BLaER1 (cell line): ENCODE measurements at regions not wholly inside any gene's neighbourhood (a gene's known extent, or its start where the extent isn't known, plus 50 kb on each side); places are given as distances from the start of the nearest gene placed in this dataset.
A peak's percentile ranks its signal among the peaks of the same experiment; 100 is the strongest.

Experiments used
- H3K27ac ChIP-seq: shearing (Covaris generic); formaldehyde crosslinking; 2 replicates; pipeline ENCODE4 v1.8.1; 2022
- H3K27me3 ChIP-seq: shearing (Covaris generic); formaldehyde crosslinking; 2 replicates; pipeline ENCODE4 v1.8.1; 2022
- H3K36me3 ChIP-seq: shearing (Covaris generic); formaldehyde crosslinking; 2 replicates; pipeline ENCODE4 v1.8.1; 2022
- H3K4me1 ChIP-seq: shearing (Covaris generic); formaldehyde crosslinking; 2 replicates; pipeline ENCODE4 v1.8.1; 2022
- H3K4me2 ChIP-seq: shearing (Covaris generic); formaldehyde crosslinking; 2 replicates; pipeline ENCODE4 v1.8.1; 2022
- H3K4me3 ChIP-seq: shearing (Covaris generic); formaldehyde crosslinking; 2 replicates; pipeline ENCODE4 v1.8.1; 2022
- H3K9ac ChIP-seq: shearing (Covaris generic); formaldehyde crosslinking; 2 replicates; pipeline ENCODE4 v1.8.1; 2022
- H3K9me3 ChIP-seq: shearing (Covaris generic); formaldehyde crosslinking; 2 replicates; pipeline ENCODE4 v1.8.1; 2022
- H4K20me1 ChIP-seq: shearing (Covaris generic); formaldehyde crosslinking; 2 replicates; pipeline ENCODE4 v1.8.1; 2022
- Cebpa-rat ChIP-seq: shearing (Covaris generic); IDR thresholded peaks from 2 replicates; pipeline ENCODE4 v1.8.1; 2022

GRCh38 chr6:145071836-145072235 is 663.5 kb downstream of the EPM2A start:
- Histone ChIP-seq H3K27me3 (no peaks in the 10 kb centered on the region), H3K4me1 (no peaks in the 10 kb centered on the region), H3K36me3 (no peaks in the 10 kb centered on the region), H3K9me3 (no peaks in the 10 kb centered on the region), H3K9ac (no peak overlapping the region), H4K20me1 (no peaks in the 10 kb centered on the region), H3K4me2 (no peak overlapping the region), H3K4me3 (no peak overlapping the region), H3K27ac (no peak overlapping the region)
- no peak for TF ChIP-seq Cebpa-rat

- Histone ChIP-seq H3K4me3 (no peak overlapping the region), H3K27me3 (no peaks in the 10 kb centered on the region)
- TF ChIP-seq Cebpa-rat = no peak
Measured at GRCh38 chr6:145073811-145074210, 661.5 kb downstream of the EPM2A start.

DNA sequence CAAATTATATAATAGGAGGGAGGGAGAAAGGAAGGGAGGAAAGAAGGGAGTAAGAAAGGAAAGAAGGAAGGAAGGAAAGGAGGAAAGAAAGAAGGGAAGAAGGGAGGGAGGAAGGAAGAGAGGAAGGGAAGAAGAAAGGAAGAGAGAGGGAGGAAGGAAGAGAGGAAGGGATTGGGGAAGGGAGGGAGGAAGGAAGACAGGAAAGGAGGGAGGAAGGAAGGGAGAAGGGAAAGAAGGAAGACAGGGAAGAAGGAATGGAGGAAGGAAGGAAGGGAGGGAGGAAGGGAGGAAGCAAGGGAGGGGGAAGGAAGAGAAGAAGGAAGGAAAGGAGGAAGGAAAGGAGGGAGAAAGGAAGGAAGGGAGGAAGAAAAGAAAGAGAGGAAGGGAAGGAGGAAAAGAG is 660.5 kb downstream of the EPM2A start:
- no peak overlapping the region for H3K4me3 ChIP-seq
- no peak for TF ChIP-seq Cebpa-rat
- H3K9me3 ChIP-seq = no peaks in the 10 kb centered on the region
- no peaks in the 10 kb centered on the region for H3K36me3 ChIP-seq
- no peak overlapping the region for H3K9ac ChIP-seq
- H3K4me2 ChIP-seq = no peak overlapping the region
- H3K4me1 ChIP-seq = no peaks in the 10 kb centered on the region
- no peak overlapping the region for H3K27ac ChIP-seq
- no peaks in the 10 kb centered on the region for H3K27me3 ChIP-seq
- no peaks in the 10 kb centered on the region for H4K20me1 ChIP-seq

More at GRCh38 chr6:145073811-145074210, 661.5 kb downstream of the EPM2A start:
- Histone ChIP-seq H3K4me2 (no peak overlapping the region), H3K27ac (no peak overlapping the region), H3K4me1 (no peaks in the 10 kb centered on the region), H3K9me3 (no peaks in the 10 kb centered on the region), H3K36me3 (no peaks in the 10 kb centered on the region), H4K20me1 (no peaks in the 10 kb centered on the region), H3K9ac (no peak overlapping the region)

DNA sequence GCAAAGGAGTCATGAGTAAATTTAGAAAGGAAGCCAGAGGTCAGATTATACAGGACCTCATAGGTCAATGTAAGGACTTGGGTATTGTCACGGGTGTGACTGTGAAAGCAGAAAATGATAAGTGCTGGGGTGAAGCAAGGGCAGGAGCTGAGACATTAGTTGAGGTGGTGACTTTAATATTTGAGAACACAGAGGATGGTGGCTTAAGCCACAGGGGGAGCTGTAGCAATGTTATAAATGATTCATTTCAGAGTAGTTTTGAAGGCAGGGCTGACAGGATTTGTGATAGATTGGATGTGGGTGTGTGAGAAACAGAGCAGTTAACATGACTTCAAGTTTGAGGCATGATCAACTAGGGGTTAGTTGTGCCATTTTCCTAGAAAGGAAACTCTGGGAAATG is 659.9 kb downstream of the EPM2A start:
- Histone ChIP-seq H4K20me1 (no peaks in the 10 kb centered on the region), H3K9me3 (no peaks in the 10 kb centered on the region), H3K27me3 (no peaks in the 10 kb centered on the region), H3K9ac (no peak overlapping the region), H3K4me2 (no peak overlapping the region), H3K4me1 (no peaks in the 10 kb centered on the region), H3K4me3 (no peak overlapping the region), H3K27ac (no peak overlapping the region), H3K36me3 (no peaks in the 10 kb centered on the region)
- TF ChIP-seq Cebpa-rat = no peak

DNA sequence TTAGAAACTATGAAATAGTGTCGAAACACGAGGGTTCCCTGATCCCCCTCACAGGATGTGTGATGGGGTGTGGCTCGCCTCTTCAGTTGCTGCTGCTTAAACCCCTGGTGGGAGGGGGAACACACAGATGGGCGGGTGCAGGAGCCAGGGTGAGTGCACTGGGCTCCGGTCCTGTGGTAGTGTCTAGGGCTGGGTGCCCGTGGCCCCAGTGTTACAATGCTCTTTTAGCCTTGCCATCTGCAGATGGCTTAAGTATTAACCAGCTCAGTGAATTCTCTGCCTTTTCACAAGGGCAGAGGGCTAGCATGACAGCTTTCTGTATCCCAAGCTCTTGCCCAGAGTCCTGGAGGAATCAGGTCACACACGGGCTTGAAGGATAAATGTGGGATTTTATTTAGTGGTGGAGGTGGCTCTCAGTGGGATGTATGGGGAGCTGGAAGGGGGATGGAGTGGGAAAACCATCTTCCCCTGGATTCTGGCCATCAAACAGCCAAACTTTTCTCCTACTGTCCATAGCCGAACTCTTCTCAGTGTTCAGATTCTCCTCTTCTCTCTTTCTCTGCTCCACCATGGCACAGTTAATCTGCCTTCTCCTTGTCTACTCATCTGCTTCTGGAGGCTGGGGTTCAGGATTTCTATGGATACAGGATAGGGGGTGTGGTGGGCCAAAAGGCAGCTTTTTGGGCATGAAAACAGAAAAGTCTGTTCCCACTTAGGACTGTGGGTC is 659.0 kb downstream of the EPM2A start:
- Histone ChIP-seq H3K9me3 (no peaks in the 10 kb centered on the region), H3K4me3 (no peak overlapping the region), H4K20me1 (no peaks in the 10 kb centered on the region), H3K27ac (no peak overlapping the region), H3K4me2 (no peak overlapping the region), H3K27me3 (no peaks in the 10 kb centered on the region), H3K4me1 (no peaks in the 10 kb centered on the region), H3K9ac (no peak overlapping the region), H3K36me3 (no peaks in the 10 kb centered on the region)
- no peak for TF ChIP-seq Cebpa-rat

GRCh38 chr6:145077382-145077781 is 657.9 kb downstream of the EPM2A start:
- H3K27me3 ChIP-seq = no peaks in the 10 kb centered on the region
- no peak overlapping the region for H3K27ac ChIP-seq
- H3K4me2 ChIP-seq = no peak overlapping the region
- H3K36me3 ChIP-seq = no peaks in the 10 kb centered on the region
- H3K9me3 ChIP-seq = no peaks in the 10 kb centered on the region
- no peak overlapping the region for H3K4me3 ChIP-seq
- no peak for TF ChIP-seq Cebpa-rat
- no peaks in the 10 kb centered on the region for H4K20me1 ChIP-seq
- no peaks in the 10 kb centered on the region for H3K4me1 ChIP-seq
- no peak overlapping the region for H3K9ac ChIP-seq

GRCh38 chr6:145080651-145081050 is 654.7 kb downstream of the EPM2A start:
- H3K9me3 ChIP-seq = no peaks in the 10 kb centered on the region
- no peak overlapping the region for H3K9ac ChIP-seq
- no peak overlapping the region for H3K4me3 ChIP-seq
- no peak for TF ChIP-seq Cebpa-rat
- H3K4me1 ChIP-seq = no peaks in the 10 kb centered on the region
- H3K36me3 ChIP-seq = no peaks in the 10 kb centered on the region
- no peaks in the 10 kb centered on the region for H4K20me1 ChIP-seq
- no peaks in the 10 kb centered on the region for H3K27me3 ChIP-seq
- no peak overlapping the region for H3K27ac ChIP-seq
- no peak overlapping the region for H3K4me2 ChIP-seq

DNA sequence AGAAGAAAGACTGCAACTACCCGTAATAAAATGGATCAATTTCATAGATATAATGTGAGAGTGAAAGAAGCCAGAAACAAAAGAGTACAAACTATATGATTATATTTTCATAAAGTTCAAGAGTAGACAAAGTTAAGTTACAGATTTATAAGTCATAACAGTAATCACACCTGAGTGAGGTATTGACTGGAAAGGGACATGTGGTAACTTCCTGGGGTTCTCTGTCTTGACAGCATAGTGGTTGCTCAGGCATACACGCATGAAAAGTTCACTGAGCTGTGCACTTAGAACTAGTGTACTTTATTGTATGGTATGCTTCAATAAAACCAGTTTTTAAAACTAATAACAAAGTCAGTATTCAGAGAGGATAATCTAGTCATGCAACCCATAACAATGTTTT is 653.6 kb downstream of the EPM2A start:
- H3K27me3 ChIP-seq = no peaks in the 10 kb centered on the region
- no peak for TF ChIP-seq Cebpa-rat
- H3K9me3 ChIP-seq = no peaks in the 10 kb centered on the region
- no peaks in the 10 kb centered on the region for H4K20me1 ChIP-seq
- H3K36me3 ChIP-seq = no peaks in the 10 kb centered on the region
- H3K9ac ChIP-seq = no peak overlapping the region
- H3K27ac ChIP-seq = no peak overlapping the region
- H3K4me1 ChIP-seq = peaks cover 6% of the 10 kb centered on the region
- H3K4me2 ChIP-seq = no peak overlapping the region
- no peak overlapping the region for H3K4me3 ChIP-seq

DNA sequence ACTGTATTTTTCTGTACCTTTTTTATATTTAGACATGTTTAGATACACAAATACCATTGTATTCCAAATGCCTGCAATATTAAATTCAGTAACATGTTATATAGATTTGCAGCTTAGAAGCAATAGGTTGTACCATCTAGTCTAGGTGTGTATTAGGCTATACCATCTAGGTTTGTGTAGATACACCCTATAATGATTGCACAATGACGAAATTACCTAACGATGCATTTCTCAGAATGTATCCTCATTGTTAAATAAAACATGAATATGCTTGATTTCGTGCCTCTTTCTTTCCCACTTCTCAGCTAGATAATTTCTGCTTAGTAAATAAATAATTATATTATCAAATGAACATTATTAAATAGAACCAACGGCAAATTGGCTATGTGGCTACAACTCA is 653.0 kb downstream of the EPM2A start:
- no peaks in the 10 kb centered on the region for H3K9me3 ChIP-seq
- no peak overlapping the region for H3K9ac ChIP-seq
- no peaks in the 10 kb centered on the region for H3K36me3 ChIP-seq
- H3K27me3 ChIP-seq = no peaks in the 10 kb centered on the region
- no peaks in the 10 kb centered on the region for H4K20me1 ChIP-seq
- peaks cover 6% of the 10 kb centered on the region for H3K4me1 ChIP-seq
- no peak overlapping the region for H3K4me3 ChIP-seq
- H3K4me2 ChIP-seq = no peak overlapping the region
- no peak for TF ChIP-seq Cebpa-rat
- H3K27ac ChIP-seq = no peak overlapping the region

DNA sequence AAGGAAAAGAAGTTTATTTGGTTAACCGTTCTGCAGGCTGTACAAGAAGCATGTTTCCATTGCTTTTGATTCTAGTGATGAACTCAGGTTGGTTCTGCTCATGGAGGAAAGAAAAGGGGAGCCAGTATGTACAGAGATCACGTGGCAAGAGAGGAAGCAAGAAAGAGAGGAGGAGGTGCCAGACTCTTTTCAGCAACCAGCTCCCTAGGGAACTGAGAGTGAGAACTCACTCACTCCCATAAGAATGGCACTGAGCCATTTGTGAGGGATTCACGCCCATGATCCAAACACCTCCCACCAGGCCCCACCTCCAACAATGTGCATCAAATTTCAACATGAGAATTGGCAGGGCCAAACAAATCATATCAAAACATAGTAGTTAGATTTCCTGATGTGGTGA is 649.1 kb downstream of the EPM2A start:
- Histone ChIP-seq H3K4me3 (no peak overlapping the region), H3K27ac (no peak overlapping the region), H3K9ac (no peak overlapping the region), H3K36me3 (no peaks in the 10 kb centered on the region), H3K27me3 (no peaks in the 10 kb centered on the region), H3K4me1 (peaks cover 6% of the 10 kb centered on the region), H3K4me2 (0 out of 2 replicates have a peak overlapping the region, but pooled peaks have one; percentile 9), H4K20me1 (no peaks in the 10 kb centered on the region), H3K9me3 (no peaks in the 10 kb centered on the region)
- no peak for TF ChIP-seq Cebpa-rat

- Histone ChIP-seq H3K4me1 (peaks cover 6% of the 10 kb centered on the region), H3K9me3 (no peaks in the 10 kb centered on the region), H3K27ac (no peak overlapping the region), H3K4me3 (no peak overlapping the region), H4K20me1 (no peaks in the 10 kb centered on the region), H3K9ac (no peak overlapping the region), H3K27me3 (no peaks in the 10 kb centered on the region), H3K36me3 (no peaks in the 10 kb centered on the region), H3K4me2 (no peak overlapping the region)
- TF ChIP-seq Cebpa-rat = no peak
Measured at GRCh38 chr6:145087034-145087433, 648.3 kb downstream of the EPM2A start.
